ENCODE measurements at regions not wholly inside any gene's neighbourhood (a gene's known extent, or its start where the extent isn't known, plus 50 kb on each side); places are given as distances from the start of the nearest gene placed in this dataset.

- no peak; the same call in 1 of the 2 replicates for TF ChIP-seq POLR2AphosphoS5 (IDR thresholded peaks at IDR 0.05; ENCODE audit: low read depth, low read length)
- no peak for TF ChIP-seq TAF1 (IDR thresholded peaks at IDR 0.05; ENCODE audit: borderline replicate concordance, insufficient read depth, low read length)
- TF ChIP-seq REST (IDR thresholded peaks at IDR 0.05; ENCODE audit: insufficient read depth in 1 of 2, low read depth in 2 of 2, low read length in 2 of 2) = no peak
- no peak for TF ChIP-seq FOXP2 (optimal IDR thresholded peaks at IDR 0.05; ENCODE audit: borderline replicate concordance, extremely low read depth, extremely low read length, insufficient read depth)
- no peak for TF ChIP-seq SIN3A (IDR thresholded peaks at IDR 0.05; ENCODE audit: borderline replicate concordance, insufficient read depth, low read length)
These were observed 227.8 kb upstream of the CTNNB1 start for GRCh38 chr3:40971191-40972168.

- no peak for TF ChIP-seq REST (IDR thresholded peaks at IDR 0.05; ENCODE audit: insufficient read depth in 1 of 2, low read depth in 2 of 2, low read length in 2 of 2)
- no peak for TF ChIP-seq SIN3A (IDR thresholded peaks at IDR 0.05; ENCODE audit: borderline replicate concordance, insufficient read depth, low read length)
These were observed 227.0 kb upstream of the CTNNB1 start for GRCh38 chr3:40972350-40972749.

- TF ChIP-seq REST (IDR thresholded peaks at IDR 0.05; ENCODE audit: insufficient read depth in 1 of 2, low read depth in 2 of 2, low read length in 2 of 2) (no peak), FOXP2 (optimal IDR thresholded peaks at IDR 0.05; ENCODE audit: borderline replicate concordance, extremely low read depth, extremely low read length, insufficient read depth) (no peak), SIN3A (IDR thresholded peaks at IDR 0.05; ENCODE audit: borderline replicate concordance, insufficient read depth, low read length) (no peak), POLR2AphosphoS5 (IDR thresholded peaks at IDR 0.05; ENCODE audit: low read depth, low read length) (no peak), TAF1 (IDR thresholded peaks at IDR 0.05; ENCODE audit: borderline replicate concordance, insufficient read depth, low read length) (no peak)
These were observed 226.2 kb upstream of the CTNNB1 start for GRCh38 chr3:40973141-40973540.

GRCh38 chr3:40975711-40976121 lies 223.6 kb upstream of the CTNNB1 start:
- TF ChIP-seq SIN3A (IDR thresholded peaks at IDR 0.05; ENCODE audit: borderline replicate concordance, insufficient read depth, low read length) = no peak
- no peak for TF ChIP-seq FOXP2 (optimal IDR thresholded peaks at IDR 0.05; ENCODE audit: borderline replicate concordance, extremely low read depth, extremely low read length, insufficient read depth)
- TF ChIP-seq POLR2AphosphoS5 (IDR thresholded peaks at IDR 0.05; ENCODE audit: low read depth, low read length) = no peak
- no peak for TF ChIP-seq REST (IDR thresholded peaks at IDR 0.05; ENCODE audit: insufficient read depth in 1 of 2, low read depth in 2 of 2, low read length in 2 of 2)
- no peak for TF ChIP-seq TAF1 (IDR thresholded peaks at IDR 0.05; ENCODE audit: borderline replicate concordance, insufficient read depth, low read length)

All from PFSK-1 (cell line).